GM12873 (cell line): ENCODE measurements at regions not wholly inside any gene's neighbourhood (a gene's known extent, or its start where the extent isn't known, plus 50 kb on each side); places are given as distances from the start of the nearest gene placed in this dataset.

Experiments used
- TF ChIP-seq, protein P1 (sequence below): IDR thresholded peaks from 2 replicates; pipeline ENCODE4 v1.5.1; 2012; ENCODE audit warnings: low read depth, mild to moderate bottlenecking, moderate library complexity, low read length, control low read depth; ENCODE audit not compliant: insufficient read depth; ENCODE audit errors: missing control alignments

DNA sequence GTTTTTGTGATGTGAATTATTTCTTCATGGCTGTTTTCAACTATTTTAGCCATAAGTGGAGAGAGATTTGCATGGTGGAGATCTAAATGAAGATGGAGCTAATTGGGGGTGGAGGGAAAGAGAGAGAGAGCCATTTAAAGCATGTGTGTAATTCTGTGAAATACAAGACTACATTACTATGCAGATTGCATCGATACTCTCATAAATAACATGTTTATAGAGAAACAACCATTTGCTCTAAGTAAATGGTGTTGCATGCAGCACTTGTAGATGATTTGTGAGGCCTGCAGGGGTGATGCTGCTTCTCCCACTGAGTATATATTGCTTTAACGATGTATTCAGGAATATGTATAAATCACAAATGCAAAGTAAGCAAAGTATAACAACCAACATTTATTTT is 270.2 kb upstream of the RIOK2 start:
- TF ChIP-seq, protein P1, sequence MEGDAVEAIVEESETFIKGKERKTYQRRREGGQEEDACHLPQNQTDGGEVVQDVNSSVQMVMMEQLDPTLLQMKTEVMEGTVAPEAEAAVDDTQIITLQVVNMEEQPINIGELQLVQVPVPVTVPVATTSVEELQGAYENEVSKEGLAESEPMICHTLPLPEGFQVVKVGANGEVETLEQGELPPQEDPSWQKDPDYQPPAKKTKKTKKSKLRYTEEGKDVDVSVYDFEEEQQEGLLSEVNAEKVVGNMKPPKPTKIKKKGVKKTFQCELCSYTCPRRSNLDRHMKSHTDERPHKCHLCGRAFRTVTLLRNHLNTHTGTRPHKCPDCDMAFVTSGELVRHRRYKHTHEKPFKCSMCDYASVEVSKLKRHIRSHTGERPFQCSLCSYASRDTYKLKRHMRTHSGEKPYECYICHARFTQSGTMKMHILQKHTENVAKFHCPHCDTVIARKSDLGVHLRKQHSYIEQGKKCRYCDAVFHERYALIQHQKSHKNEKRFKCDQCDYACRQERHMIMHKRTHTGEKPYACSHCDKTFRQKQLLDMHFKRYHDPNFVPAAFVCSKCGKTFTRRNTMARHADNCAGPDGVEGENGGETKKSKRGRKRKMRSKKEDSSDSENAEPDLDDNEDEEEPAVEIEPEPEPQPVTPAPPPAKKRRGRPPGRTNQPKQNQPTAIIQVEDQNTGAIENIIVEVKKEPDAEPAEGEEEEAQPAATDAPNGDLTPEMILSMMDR = no peak

DNA sequence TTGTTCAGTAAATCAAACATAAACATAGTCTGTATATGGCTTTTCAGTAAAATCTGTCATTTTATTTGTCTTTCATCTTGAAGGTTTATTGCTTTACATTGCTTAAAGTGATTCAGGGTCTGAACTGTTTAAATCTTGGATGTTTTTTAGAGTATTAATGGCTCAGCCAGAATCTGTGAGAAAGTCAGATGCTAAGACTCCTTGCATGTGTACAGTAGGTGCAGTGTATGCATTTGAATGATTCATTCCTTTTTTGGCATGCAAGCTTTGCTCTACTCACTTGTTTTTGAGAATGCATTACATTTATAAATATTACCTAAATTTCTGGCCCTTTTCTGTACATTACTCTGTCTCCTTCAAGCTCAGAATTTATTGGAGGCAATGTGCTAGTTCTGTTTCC is 271.0 kb upstream of the RIOK2 start:
- TF ChIP-seq, protein P1 = no peak

DNA sequence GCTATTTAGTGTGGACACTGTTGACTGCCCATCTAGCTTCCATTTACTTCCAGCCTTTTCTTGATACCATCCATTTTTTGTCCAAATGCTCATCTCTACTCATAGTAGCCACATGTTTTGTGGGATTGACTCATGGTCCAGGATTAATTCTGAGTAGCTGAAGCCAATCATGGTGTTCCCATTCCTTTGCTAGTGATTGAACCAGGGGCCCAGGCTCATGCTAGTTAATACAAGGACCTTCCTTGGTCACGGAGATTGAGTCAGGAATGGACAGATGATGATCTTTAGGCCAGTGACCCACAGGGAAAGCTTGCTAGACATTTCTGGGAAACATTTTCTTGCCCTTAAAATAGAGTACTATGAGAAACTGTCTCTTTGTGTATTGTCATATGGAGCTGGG is 272.9 kb upstream of the RIOK2 start:
- TF ChIP-seq, protein P1 = no peak

DNA sequence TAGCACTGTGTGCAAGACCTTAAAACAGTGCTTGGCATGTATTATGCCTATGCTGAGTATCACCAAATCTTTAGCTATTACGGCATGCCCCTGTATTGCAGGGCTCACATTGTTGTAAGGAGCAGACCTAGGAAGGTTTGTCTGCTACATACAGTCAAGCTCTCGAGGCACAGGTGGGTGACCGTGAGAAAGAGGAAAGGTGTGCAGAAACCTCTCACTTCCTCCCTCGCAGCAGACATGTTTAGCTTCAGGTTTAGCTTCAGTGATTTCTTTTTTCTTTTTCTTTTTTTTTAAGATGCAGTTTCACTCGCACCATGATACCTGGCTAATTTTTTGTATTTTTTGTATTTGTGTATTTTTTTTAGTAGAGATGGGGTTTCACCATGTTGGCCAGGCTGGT is 275.8 kb upstream of the RIOK2 start:
- TF ChIP-seq, protein P1 = no peak

DNA sequence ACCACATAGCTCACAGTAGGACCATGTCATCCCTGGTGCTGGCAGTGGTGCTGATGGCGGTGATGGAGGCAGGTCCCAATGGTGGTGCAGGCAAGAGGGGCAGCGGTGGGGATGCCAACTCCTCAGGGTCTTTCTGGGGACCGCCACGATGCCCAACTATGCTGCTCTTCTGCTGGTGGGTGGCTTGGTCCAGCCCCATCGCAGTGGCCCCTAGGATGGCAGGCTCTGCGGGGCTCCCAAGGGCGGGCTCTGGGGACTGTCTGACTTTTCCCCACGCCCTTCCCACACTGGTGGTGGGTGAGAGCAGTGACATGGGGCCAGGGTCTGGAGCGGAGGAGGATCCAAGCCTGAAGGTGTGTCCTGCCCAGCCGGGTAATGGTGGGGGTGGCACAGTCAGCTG is 288.9 kb upstream of the RIOK2 start:
- TF ChIP-seq, protein P1 = no peak

DNA sequence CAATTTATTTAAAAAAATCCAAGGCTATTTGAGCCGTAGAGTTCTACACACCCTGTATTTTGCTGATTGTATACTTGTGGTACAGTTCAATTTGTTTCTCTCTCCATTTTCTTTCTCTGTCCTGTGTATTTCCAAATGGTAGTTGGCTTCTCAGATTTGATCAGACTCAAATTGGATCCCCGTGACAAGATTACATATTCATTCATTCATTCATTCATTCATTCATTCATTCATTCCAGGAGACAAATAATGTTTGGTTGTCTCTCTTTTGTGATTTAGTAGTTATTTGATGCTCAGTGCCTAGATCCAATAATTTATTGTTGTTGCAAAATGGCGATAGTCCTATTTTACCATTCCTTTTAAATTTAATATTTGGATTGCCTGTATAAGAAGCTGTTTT is 292.8 kb upstream of the RIOK2 start:
- TF ChIP-seq, protein P1 = no peak

DNA sequence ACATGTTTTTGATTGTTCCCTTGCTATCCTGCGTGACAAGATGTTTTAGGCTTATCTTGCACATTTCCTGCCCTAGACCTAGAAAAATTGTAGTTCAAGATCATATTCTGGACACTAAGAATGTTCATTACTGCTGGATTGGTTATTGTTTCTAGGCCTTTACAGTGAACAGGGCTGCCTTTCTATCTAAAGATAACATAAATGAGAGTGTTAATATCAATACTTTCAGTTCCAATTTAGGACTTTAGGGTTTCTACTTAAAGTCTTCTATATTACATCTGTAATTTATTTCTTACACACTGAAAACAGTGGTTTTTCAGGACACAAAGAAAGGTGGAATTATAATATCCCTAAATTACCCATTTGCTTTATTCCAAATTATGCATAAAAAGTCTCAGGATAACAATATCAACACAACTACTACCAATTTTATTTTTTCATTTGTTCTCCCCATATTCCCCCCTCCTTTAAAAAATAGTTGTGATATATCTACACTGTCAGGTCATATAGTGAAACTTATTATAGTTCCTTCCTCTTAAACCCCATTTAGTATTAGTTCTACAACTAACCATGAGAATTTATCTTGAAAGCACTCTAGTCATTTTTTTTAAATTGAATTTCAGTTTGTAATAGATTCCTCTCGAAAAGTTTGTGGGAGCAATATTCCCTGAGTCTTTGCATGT is 293.9 kb upstream of the RIOK2 start:
- TF ChIP-seq, protein P1 = no peak
